ENCODE measurements at regions not wholly inside any gene's neighbourhood (a gene's known extent, or its start where the extent isn't known, plus 50 kb on each side); places are given as distances from the start of the nearest gene placed in this dataset.

DNA sequence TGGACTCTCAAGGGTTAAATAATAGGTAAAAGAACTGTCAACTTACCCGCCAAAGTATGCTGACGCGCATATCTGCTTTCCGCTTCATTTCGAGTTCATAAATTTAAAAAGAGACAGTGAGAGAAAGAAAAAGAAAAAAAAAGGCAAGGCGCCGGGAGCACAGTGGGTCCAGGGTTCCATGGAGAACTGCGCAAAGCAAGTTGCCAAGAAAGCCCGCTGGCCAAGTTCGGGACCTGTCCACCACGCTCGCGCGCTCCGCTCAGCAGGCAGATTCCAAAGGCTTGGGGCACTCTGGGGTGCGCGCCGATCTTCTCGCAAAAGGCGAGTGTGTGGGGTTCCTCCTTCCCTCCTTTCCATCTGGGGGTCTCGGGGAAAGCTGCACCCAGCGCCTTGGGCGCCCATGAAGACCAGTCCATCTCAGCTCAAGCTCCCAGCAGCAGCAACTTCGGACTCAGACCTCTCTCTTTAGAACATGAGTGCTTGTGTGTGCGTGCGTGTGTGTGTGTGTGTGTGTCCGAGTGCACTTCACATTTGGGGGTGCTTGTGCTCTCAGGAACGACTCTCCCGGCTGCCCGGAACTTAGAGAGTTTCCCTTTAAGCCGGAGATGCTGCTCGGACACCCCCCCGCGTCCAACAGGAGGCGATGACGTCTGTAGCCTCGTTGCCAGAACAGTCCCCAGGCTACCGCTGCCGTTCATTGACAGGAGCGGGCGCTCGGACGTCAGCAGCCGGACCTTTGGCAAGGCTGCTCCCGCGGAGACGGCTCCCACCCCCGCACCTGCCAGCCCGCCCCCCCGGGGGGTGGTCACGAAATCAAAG is 180.0 kb downstream of the TBXT start:
- DNase-seq, result peak in 44 of 51 donors; percentile 14 to 89 (median 68)

DNA sequence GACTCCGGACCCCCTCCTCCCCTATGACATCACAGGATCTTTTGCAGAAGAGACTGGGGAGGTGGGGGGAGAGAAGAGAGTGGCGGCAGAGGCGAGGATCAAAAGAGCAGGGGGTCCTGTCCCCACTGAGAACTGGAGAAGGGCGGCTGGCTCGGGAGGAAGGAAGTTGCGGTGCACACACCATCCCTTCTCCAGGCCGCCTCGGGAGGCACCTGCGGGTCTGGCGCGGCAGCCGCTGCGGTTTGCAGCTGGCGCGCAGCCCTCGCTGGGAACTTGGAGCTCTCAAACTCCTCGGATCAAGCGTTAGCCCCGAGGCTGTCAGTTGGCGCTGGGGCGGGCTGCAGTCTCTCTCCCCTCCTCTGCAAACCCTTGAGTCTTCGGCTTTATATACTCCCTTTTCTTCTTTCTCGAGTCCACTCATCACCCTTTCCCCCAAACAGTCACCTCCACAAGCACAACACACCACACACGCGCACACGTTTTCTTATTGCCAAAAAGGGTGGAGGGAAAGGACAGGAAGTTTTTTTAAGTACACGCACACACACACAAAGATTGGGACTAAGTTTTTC is 180.7 kb downstream of the TBXT start:
- DNase-seq, result peak in 4 of 51 donors; percentile 12 to 21 (median 16)

DNA sequence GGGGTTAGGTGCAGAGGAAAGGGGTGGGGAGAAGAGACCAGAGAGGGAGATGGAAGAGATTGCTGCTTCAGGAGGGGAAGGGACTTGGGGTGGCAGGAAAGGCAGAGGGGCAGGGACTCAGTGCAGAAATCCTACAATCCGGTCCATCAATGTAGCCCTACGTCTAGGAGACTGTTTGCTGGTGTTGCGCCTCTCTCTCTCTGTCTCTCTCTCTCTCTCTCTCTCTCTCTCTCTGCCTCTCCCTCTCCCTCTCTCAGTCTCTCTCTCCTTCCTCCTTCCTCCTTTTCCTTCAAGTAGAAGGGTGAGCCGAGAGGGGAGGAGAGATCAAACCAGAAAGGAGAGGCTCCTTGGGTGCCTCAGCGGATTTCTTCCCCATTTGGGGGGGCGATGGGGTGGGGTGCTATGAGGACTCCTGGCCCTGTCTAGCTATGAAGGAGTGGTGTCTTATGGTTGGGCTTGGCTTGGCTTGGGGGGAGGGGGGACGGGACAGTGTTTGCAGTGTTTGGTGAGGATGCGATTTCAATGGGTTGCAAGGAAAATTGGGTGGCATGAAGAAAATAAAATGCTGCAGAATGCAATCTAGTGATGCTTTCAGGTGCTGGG is 181.2 kb downstream of the TBXT start:
- DNase-seq, result no peak

DNA sequence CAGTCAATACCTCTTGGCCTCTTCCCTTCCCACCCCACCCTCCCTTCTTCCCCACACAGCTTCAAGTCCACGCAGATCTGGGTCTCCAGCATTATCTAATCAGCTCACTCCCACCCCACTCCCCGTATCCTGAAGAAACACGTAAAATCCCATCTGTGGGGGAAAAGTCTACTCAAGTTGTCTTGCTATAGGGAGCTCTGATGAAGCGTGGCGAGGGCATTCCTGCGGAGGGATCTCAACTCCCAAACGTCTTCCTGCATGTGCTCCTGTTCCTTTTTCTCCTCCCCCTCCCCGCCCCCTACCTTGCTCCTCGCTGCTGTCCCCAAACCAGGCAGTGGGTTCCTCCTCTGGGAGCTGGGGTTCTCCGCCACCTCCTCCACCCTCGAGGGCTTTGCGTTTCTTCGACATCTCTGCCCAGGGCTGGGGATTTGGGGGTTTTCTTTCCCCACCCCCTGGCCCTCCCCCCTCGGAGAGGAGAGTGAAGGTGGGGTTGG is 181.8 kb downstream of the TBXT start:
- DNase-seq, result peak in 1 of 51 donors; percentile 11

DNA sequence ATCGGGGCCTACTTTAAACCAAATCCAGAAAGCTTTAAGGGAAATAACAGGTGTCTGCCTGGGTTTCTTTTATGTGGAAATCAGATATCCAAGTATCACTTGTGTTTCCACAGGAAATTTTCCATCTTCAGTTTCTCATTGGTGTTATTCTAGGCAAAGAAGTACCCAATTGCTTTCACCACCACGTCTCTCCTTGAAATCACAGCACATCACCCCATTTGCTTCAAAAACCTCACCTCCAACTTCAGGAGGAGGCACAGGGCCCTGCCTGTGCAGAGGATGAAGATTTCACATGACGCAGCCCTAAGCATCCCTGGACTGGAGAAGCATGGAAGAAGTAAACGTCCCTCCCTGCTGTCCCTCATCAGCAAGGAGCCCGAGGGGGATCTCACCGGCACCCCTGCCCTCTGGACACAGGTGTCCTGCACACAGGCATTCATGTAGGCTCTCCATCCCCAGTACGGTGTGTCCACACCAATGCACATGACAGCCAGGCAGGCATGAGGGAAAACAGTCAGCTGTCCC is 182.3 kb downstream of the TBXT start:
- peak in 1 of 51 donors; percentile 11 for DNase-seq

DNA sequence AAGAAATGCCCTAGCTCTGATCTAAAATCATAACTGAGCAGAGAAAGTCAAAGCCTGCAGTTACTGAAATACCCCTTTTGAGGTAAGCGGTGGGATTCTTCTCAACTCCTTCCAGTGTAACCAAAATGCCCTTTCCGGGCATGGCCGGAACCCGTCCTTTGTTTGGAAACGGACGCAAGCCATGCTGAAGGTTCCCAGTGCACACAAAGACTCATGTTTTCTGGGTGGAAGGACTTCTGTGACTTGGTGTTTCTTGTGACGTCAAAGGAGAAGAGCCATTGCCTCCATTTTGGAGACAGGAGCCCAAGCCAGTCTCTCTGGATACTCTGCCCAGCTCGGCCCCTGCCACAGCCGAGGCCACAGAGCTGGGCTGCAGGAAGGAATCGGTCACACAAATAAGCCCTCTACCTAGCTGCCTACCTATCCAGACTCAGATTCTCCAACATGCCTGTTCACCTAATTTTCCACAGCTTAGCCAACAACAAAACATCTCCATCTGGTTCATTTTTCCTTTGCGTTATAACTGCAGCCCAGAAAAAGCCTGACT is 182.8 kb downstream of the TBXT start:
- no peak for DNase-seq

DNA sequence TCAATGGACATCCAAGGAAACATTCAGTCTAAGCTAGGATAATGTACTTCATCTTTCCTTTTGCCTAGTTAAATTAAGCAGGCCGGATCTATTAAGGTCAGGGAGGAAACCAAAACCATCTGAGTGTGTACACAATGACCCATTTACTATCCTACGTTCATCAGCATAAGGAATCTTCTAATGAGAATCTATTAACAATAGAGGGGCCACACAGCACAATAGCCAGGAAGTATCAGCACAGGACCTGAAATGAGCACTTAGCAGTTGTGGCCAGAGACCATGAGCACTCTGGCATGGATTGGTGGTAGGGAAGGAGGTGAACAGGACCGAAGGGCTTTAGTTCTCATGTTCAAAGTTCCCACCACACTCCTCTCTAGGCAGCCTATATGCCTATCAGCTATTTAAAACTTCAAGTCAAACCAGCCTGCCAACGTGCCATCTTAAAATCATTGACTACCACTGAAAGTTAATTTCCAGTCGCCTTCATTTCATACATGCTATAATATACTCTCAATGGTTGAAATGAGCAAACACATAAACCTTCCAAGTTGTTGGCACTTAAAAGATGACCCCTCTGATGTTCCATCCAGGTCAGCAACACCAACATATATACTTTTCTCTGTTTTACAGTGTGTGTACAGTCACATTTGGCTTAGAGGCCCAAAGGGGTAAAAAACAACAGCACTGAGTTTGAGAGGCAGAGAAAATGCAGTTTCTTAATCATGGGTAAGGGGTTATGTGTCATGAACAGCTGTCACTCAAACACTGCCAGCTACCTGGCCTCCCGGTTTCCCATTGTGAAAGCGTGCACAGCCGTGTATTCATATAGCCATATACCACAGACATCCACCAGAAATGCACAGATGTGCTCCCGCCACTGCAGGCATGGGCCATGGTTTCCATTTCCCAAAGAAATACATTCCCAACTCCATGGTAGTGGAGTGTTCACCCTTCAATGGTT is 184.3 kb downstream of the TBXT start:
- DNase-seq, result no peak

DNA sequence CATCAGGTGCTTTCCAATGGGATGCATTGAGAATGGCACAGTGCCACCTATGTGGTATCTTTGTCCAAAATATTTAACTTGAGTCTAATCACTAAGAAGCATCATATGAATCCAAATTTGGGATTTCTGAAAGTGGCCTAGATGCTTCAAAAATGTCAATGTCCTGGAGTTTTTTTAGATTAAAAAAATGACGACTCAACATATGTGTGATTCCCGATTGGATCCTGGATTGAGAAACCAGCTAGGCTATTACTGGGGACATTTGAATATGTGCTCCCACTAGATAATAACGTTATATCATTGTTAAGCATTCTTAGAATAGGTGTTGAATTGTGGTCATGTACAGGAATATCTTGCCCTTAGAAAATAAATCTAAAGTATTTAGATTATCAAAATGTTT is 189.2 kb downstream of the TBXT start:
- no peak for DNase-seq

DNA sequence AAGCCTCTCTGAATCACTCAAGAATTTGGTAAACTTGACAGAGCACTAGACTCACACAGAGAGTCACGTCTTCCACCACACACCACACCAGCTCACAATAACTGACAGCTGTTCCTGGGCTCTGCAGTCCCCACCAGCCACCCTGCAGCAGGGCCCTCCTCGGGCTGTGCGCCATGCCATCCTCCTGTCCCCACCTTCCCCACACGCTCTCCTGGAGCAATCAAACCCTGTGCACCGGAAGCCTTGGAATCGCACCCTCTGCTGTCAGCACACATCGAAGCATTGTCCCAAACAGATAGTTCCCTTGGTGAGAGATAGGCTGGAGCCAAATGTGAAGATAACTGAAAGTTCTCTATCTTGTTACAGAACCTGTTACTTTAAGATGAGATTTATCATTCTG is 191.0 kb downstream of the TBXT start:
- no peak for DNase-seq

DNA sequence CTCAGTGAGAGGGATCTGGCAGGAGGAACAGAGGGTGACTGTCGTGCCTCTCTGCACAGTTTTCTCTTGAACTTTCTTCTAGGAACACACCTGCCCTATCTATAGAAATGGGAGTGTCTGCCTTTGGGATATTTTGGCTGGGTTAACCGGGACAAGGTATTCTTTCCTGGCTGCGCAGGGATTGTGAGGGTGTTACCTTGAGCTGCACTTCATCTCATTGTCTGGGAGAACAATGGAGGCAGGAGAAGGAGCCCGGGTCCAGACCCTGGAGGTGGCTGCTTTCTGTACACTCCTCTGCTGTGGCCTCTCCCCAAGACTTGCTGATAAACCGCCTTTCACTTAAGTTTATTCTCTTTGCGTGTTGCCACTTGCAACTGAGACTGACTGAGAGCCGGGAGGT is 192.8 kb downstream of the TBXT start:
- no peak for DNase-seq

DNA sequence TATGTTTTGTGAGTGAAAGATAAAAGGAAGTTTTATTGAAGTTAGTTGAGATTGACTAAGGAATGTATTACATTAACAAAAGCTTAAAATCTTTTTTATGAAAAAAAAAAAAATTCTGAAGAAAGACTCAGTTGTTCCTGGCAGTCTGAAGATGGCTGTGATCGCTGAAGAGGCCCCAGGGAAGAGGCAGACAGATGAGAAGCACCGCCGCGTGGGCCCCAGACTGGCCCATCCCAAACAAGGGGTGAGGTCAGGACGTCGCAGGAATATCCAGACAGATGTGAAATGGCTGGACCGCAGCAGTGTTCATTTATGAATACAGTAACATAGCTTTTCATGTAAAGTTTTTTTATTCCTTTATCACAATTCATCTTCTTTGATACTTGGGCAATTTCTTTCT is 194.2 kb downstream of the TBXT start:
- DNase-seq, result no peak

DNA sequence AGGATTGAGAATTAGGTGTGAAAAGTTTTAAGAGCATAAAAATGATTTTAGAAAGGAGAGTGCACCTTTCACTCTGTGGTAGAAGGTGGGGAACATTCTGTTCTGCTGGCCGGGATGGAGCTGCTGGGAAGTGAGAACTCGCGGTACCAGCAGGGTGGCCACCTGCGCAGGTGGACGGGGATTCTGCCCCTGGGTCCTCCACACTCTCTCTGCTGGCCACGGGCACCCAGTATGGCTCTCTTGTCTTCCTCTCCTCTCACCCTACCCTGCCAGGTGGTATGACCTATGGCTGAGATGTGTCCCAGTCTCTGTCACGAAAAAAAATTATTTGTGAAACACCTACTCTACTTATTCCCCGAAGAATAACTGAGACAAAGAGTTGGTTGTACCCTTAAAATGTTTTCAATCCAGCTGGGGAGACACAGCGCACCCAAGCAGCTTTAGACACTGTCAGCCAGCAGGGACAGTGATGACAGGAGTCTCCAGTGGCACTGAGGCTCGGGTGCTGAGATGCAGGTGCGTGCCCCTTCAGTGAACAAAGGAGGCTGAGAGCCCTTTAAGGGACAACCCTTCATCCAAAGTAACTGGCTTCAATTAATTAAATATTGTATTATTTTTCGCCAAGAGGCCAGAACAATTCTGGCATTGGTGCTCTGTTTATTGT is 195.4 kb downstream of the TBXT start:
- no peak for DNase-seq

DNA sequence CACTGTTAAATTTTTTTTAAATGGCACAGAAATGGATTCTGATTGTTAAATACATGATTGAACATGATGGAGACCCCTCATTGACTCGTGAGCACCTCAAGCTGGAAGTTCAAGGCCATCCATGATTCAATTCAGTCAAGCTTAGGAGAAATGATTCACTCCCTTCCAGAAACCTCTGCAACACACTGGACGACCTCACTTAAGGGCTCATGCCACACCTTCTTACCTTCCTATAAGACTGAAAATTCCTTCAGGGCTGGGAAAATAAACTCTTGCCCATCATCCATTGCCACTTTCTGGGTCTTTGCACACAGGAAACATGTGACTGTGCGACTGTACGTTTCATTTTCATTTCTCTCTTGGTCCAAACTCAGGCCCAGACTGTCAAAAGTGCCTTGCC is 196.4 kb downstream of the TBXT start:
- DNase-seq, result no peak

DNA sequence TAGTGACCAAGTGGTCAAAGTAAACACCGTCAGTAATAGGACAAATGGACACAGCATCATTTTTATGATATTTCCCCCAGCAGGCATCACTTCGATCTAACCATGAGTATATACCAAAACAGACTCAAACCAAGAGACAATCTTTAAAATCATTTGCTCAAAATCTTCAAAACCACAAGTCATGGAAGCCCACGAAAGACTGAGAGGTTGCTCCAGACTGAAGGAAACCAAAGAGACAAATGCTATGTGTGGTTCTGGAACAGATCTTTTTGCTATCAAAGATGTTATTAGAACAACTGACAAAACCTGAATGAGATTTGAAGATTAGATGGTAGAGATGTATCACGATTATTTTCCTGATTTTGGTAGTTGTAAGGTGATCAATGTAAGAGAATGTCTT is 197.7 kb downstream of the TBXT start:
- no peak for DNase-seq

DNA sequence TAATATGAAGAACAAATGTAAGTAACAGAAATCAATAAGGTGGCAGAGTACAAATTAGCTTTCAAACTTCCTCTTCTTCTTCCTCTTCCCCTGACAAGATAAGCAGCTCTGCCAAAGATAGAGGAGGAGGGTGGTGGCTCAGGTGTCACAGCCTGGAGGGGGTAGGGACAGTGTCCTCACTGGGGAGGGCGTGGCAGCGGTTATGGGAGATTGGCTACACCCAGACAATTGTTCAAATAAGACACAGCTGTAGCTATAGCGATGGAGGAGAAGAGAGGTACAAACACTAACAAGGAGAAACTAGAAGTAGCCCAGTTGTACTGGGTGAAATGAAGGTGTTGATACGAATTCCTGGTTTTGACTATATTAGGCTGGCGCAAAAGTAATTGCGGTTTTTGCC is 198.5 kb downstream of the TBXT start:
- no peak for DNase-seq

DNA sequence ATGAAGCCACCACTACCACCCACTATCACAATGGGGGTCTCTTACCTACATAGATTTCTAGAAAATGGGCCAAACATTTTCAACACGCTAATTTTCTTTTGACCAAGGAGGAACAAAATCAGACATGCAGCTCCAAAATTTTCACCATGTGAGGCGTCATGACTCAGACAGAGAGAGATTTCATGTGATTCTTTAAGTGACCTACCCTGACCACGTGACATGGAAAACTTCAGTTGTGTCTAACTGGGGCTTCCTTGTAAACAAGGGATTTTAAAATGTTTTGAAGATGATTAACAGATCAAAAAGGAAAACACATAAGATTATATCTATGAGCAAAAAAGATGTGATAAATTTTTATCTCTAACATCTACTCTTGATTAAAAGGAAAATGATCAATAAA is 199.2 kb downstream of the TBXT start:
- DNase-seq, result no peak

DNA sequence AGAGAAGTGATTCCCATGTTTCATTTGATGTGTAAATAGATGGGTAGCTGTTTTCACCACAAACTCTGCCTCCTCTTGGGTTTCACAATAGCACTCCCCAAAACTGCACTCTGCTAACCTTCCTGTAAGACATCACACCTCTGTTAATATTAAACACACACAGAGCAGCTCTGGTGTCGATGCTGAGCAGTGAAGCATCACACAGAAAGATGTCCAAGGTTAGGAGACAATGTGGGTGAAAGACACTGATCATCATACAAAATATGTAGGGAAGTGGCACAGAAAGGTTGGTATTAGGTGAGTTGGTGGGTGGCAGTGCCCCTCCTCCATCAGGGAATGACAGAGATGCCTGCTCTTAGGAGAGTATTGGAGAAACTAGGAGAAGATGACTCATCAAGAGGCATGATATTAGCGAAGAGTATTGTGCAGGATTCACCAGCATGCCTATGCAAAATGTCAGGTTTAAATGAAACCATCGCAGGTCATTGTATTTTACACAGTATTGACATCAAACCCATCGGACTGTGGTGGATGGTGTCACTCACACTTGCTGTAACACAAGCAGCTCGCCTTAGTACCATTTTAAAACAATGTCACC is 199.7 kb downstream of the TBXT start:
- no peak for DNase-seq

DNA sequence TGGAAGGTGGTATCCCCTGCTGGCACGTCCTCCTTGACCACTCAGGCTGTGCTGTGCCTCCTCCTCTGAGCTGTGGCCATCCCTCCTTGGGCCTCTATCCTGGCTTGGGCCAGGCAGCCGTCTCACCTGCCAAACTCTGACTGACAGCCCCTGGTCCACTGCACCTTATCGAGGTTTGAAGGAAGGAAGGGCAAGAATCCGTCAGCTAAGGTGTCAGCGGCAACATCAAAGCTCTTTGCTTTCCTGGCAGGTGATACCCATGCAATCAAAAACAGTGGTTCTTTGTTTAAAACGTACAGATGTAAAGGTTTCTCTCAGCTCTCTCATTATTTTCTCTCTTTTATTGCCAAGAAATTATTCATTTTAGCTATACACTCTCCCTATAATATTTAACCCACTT is 203.9 kb downstream of the TBXT start:
- no peak for DNase-seq

DNA sequence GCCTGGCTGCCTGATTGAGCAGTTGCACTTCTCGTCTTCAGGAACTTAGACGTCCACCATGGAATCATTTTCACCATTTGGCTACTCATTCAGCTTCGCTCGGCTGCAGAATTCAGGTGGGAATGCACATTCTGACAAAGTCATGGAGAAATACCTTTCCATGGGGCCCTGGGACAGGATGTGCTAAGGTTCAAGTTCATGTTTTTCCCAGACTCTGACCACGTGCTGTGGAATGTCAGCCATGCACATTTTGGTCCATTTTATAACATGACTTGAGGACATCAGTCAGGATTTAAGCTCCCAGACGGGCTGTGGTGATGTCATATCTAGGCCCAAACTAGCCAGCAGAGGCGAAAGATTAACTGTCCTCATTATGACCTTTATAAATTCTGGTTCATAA is 205.3 kb downstream of the TBXT start:
- no peak for DNase-seq

DNA sequence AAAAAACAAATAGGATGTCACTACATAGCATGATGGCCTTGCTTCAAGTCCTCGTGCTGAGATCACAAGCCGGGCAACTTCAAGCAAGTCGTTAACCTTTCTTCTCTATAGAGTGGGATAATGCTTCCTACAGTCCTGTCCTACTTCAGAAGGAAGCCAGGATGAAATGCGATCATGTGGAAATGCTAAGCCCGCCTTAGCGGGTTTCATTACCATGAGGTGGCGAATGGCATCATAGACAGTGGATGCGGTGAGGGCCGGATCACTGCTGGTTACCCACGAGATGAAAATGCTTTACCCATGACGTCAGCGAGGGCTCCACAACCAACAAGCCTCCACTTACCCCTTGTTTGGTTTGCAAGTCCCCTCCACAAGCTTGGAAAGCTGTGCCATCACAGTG is 206.4 kb downstream of the TBXT start:
- DNase-seq, result no peak
